Suppressor macrophage treated with lipopolysaccharide for 4 hours (primary cell): ENCODE measurements at regions not wholly inside any gene's neighbourhood (a gene's known extent, or its start where the extent isn't known, plus 50 kb on each side); places are given as distances from the start of the nearest gene placed in this dataset.
"Not testable (repeated sequence)": the region's sequence is repeated elsewhere in the genome, so short reads cannot be mapped to it uniquely, and the experiment has no call there.

Experiments
- DNase-seq: peaks from one replicate; pipeline ENCODE4 v3.0.0-alpha.2; 2020

DNA sequence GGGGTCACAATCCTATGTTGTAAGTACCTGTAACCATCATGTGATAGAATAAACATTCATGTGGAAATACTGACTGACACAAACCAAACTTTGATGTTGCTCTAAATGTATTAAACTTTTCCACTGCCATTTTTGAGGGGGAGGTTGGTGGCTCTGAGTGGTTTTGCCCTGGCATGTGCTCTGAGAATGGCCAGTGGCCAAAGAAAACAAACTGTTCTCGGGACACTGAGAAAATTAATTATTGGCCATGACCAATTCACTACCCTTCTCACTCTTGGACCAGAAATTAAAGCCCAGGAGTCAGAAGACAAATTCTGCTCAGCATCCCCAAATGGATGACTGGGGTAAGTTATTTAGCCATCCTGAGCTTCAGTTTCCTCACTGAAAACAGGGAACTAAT, 195.9 kb downstream of the XPNPEP1 start:
- DNase-seq: no peak

DNA sequence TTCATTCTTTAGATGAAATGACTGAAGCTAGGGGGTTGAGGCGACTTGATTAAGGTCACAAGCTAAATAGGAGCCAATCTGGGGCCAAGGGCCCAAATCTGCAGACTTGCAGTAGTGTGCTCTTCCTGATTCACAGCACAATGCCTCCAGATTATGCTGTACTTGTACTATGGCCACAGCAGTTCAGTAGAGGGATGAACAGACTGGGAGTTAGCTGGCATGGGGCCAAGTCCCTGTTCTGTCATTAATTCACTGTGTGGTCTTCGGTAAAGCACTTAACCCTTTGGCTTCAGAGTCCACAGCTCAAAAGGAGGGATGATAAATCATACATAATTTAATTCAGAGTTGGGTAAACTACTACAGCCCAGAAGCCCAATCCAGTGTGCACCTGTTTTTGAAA, 196.8 kb downstream of the XPNPEP1 start:
- no peak for DNase-seq

DNA sequence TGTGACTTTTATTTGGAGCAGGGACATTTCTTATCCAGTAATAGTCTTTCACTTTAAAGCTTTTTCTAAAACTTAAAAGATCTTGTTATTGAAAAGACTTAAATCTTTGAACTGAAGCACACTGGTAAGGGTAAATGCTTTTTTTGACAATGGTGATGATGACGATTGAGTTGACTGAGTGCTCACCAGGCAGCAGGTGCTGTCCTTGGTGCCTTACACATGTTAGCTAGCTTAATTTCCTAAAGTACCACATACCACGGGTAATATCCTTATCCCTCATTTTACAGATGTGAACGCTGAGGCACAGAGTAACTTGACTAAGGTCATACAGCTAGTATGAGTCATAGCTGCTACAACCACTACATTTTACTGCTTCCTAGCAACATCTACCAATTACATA, 200.0 kb downstream of the XPNPEP1 start:
- DNase-seq: no peak

DNA sequence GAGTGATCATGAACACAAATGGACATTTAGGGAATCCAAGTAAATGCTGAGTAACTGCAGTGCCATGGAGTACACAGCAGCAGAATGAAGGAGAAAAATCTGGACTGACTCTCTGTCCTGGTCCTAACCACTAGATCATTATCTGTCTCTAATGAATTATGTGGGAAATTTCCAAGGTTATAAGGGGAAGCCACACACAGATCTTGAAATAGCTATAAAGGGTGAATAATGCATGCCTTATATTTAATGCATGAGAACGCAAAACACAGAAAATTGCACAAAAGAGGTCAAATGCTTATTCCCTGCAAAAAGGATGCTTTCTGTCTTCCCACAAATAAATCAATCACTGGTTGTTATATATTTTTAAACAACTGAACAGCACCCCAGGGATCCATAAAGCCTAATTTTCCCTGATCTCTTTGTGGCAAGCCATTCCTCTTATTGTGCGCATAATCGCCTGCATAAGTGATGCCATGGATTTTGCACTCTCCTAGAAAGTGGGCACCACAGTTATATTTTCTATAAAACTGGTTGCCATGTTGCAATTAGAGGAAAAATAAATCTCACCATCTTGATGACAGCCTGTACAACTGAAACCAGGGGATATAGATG, 201.8 kb downstream of the XPNPEP1 start:
- DNase-seq: no peak

DNA sequence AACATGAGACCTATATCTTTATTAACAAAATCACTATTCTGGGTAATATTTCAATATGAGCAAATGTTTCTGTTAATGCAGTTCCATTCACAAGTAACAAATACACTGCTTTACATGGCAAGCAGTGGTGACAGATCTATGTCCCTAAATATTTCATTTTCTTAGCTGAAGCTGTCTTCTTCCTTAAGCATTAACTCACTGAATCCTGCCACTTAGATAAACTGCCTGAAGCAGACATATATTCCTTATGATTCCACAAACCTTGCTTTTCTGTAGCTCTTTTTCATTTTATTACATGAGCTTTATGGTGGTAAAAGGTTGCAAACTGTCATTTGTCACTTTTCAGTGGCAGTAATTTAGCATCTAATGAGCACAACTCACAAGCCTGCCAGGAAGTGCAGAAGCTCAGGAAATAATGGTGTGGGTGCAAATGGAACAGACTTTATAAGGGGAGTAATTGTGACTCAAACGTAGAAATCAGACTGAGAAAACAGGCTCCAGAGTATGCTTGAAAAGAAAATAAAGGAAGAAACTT, 217.2 kb downstream of the XPNPEP1 start:
- no peak for DNase-seq

DNA sequence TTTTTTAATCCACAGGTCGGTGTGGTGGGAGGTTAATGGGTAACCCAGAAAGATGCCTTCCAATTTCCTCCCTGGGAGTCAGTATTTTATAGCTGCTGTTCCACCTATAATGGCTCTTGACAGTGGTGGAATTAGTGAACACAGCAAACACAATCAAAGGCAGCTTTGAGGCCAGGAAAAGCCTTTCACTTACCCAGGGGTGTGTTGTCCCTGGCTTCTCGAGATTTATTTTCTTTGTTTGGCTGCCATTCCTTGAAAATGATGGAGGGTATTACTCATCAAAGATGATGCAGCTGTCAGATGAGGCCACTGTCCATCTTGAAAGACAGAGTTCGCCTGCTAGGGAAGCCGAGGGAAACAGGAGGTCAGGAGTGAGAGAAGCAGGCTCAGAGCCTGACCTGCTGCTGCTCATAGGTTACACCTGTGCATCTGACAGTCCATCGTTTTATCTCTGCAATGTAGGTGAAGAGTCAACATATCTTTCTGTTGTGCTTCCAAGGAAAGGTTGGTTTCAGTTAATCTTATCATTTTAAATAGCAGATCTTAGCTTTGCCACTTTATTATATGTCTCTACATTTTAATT, 221.6 kb downstream of the XPNPEP1 start:
- no peak for DNase-seq

DNA sequence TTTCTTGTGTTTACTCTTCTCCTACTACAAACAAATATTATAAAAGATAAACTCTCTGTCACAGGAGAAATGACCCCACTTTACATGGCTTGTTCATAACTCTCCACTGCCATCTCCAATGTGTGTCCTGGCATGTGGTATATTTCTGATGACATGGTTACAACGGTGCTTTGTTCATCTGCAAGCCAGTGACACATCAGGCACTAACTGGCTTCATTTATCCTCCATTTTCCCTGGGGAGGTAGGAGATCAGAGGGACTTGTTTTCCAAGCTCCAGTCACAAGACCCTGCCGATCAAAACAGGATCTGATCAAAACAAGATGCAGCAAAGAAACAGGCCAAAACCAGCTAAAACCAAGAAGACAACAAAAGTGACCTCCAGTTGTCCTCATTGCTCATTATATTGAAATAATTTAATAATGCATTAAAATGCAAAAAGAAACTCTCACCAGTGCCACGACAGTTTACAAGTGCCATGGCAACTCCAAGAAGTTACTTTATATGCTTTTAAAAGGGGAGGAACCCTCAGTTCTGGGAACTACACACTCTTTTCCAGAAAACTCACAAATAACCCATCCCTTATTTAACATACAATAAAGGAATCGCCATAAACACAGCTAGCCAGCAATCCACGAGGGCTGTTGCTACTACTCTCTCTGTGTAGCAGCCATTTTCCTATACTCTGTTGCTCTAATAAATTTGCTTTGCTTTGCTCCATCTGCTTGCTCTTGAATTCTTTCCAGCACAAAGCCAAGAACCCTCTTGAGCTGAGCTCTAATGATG, 224.2 kb downstream of the XPNPEP1 start:
- DNase-seq: no peak

DNA sequence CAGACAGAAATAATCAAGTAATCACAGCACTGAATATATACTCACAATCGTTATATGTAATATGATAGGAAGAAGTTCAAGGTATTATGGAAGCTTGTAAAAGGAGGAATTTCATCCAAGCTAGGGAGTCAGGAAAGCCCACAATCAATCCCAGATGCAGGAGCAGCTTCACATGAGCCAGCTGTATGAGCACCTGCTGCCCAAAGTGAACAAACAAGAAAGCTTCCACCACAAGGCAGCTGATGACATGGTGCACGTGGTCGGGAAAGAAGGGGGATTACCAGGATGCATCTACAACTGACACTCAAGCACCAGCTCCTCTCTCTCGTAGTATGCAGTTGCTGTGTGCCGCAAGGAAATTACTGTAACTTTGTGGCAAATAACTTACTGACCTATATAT, 225.2 kb downstream of the XPNPEP1 start:
- no peak for DNase-seq

DNA sequence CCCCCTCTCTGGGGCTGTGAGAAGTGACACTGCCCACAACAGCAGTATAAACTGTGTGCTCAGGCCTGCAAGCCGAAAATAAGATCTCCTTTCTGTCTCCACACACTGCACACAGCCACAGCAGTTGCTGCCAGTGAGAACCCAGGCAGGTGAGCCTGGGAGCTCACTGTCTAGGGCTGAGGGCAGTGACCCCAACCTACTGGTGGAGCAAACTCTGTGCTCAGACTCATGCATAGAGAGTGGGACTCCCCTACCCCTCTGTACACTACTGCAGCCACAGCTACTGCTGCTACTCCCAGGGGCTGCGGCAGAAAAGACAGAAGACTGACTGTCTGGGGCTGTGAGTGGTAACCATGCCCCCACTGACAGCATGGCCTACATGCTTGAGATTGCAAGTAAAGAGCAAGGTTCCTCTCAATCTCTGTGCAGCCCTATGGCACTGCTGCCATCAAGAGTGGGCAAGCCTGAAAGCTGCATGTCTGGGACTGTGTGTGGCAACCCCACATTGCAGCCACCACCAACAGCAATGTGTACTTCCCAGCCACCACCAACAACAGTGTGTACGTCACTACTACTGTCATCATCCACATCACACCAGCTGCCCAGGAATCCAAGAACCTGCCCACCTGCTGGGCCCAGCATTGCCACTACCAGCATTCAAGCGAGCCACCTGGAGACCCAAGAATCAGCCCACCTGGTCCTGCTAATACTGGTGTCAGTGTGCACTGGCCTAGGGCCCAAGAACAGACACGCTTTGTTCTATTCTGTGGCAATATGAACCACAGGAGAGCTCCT, 226.1 kb downstream of the XPNPEP1 start:
- no peak for DNase-seq

DNA sequence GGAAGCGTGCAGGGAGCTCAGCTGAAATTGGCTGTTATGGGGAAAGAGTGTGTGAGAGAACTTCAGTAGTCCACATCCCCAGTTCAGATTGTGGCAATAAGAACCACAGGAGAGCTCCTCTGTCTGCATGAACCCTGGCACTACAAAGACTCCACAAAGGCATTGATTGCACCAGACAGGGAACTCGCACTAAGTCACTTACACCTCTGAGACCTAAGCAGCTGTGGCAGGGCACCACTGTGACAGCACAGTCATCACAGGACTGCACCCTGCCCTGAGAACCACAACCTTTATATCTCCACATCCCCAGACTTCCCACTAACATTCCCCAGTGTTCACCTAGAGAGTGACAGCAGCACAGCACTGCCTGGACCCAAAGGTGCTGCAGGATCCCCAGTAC, 226.8 kb downstream of the XPNPEP1 start:
- DNase-seq: no peak

DNA sequence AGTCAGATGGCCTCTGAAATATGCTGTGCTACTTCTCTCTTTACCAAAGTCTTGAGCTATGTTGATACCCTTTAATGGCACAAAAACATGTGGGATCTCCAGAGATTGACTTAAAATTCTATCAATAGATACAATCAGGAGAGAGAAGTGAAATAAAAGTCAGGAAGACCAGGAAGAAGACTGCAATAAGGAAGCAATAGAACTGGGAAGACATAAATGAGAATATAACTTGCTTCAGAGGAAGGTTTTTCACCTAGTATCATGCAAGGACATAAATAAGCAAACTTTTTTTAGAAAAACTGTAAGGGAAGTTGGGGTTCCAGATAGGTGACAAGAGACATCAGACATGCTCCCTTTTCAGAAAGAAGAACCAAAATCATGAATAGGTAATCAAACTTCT, 227.3 kb downstream of the XPNPEP1 start:
- DNase-seq: no peak

DNA sequence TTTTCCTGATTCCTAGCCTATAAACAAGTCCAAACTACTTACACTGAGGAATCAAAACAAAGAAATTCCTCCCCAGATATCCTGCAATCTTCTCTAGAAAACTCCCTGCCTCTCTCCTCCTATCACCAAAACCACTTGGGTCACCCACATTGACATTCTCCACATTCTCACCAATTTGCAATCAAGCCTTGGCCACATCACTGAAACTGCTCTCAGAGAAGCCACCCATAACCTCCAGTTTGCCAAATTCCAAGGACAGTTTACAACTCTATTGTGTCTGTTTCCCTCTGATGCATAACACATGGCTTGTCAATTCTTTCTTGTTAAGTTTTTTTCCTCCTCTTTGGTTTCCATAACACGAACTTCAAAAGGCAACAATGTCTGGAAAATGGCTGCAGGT, 233.5 kb downstream of the XPNPEP1 start:
- no peak for DNase-seq

DNA sequence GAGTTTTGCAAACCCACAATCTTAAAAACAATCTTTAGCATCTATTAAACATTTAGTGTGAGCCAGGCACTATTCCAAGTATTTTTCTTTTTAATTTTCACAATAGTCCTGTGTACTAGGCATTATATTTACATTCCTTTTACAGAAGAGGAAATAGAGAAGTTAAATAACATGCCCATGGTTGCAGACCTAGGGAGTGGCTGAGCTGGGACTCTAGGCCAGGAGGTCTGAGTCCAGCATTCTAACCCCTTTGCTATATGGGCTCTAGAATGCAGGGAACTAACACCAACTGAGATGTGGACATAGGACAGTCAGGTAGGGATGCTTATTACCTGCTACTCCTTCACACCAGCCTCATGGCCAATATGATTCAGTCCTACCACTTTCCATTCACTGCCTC, 243.8 kb downstream of the XPNPEP1 start:
- no peak for DNase-seq

DNA sequence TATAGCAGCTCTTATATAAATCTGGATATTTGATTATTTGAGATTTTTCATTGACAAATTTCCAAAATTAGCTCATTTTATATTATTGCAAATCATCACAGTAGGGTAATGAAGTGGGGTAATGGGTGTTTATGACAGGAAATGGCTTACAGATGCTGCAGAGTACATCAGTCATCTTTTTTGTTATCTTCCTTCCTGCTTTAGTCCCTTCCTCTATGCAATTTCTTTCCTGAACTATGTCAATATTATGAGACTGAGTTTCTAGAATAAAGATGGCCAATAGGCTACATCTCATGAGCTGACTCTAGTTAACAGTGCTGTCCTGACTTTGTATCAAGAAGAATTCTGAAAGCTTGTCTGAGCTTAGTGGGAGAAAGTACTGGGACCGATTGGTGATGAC, 244.5 kb downstream of the XPNPEP1 start:
- DNase-seq: no peak

DNA sequence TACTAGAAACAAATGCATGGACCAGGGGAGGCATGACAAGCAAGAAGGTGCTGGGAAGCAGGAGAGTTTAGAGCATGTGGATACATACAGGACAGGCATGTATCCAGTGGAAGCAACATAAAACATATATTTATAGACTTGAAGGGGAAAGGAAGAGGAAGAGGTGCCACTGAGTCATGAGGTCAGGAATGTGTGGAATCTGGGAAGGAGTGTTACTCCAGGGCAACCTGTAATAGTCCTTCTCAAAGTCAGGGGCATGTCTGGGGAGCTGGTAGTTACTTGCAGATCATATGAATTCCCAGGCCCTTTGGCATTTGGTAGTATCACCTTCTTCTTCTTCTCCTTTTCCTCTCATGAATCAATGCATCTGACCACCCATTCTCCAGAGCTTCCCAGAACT, 246.6 kb downstream of the XPNPEP1 start:
- no peak for DNase-seq

DNA sequence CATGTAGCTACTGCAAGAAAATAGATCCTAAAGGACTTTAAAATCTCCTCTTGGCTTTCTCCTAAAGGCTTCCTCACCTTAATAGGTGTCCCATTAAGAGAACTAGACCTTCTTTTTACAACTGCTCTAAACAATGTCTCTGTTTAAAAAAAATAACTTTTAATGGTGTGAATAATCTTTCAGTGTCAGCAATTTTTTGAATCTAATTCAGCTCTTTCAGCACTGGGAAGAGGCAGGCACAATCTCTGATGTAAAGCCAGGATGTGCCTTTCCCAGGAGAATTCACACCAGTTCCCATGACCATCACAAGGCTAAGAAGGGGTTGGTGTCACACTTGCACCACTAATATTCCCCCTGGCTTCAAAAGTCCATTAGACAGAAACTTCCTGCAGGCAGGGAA, 254.6 kb downstream of the XPNPEP1 start:
- DNase-seq: no peak

DNA sequence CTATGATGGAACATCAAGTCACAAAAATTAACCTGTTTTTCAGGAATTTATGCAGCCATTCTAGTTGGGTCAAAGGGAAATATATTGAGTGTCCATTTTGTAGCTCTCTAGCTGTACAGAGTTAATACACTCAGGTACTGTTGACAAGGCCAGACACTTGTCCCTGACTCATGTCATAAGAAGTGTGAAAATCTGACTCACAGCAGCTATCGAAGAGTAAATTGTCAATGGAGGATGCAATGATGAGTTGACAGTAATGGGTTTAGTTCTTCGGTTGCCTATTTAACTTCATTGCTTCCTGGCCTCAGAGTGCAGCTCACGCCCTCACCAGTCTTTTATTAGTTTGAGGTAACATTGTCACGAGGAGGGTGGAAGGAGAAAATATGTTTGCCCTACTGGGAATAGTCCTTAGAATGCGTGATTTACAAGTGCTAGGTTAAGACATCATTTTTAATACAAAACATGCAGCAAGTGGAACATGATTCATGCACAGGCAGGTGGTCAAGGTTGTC, 255.1 kb downstream of the XPNPEP1 start:
- no peak for DNase-seq

DNA sequence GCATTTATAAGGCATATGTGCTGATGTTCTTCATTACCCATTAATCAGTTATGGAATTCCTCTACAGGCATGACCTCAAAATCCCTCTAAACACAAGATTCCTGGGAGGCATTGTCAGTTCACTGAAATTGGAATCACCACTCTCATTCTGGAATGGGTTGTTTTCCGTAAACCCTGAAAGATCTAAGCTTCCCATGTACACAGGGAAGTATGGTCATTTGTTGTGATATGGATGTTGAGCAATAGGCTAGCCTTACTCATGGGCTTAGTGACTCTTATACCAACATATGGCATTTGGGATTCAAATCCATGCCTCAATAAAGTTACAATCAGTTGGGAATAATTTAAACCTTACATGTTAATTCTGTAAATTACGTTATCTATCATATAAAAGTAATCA, 258.0 kb downstream of the XPNPEP1 start:
- DNase-seq: no peak

DNA sequence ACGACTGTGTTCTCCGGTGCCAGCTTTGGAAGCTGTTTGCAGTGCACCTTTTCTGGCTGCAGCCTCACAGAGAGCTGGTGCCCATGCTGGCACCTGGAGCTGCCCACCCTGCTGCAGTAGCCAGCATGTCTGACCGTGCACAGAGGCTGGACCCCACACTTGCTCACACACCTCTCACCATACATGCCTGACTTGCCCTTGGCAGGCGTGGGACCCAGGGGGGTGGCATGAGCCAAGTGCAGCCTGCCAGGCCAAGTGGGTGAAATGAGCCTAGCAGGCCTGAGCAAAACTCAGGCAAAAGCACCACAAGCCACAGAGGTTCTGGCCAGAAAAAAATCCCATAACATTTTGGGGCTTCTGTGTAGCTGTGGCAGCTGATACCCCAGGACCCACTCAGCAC, 258.8 kb downstream of the XPNPEP1 start:
- no peak for DNase-seq

DNA sequence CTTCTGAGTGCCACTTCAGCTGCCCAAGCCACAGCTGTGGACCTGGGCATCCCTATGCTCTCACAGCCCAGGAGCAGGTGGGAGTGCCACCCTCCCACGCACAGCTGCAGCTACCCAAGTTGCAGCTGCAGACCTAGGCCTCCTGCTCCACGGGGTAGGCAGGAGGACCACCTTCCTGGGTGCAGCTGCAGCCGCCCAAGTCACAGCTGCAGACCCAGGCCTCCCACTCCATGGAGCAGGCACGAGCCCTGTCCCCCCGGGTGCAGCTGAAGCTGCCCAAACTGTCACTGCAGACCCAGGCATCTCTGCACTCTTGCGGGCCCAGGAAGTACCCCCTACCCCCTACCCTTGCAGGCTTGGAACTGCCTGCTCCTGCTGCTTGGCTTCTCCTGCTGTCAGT, 260.2 kb downstream of the XPNPEP1 start:
- no peak for DNase-seq

DNA sequence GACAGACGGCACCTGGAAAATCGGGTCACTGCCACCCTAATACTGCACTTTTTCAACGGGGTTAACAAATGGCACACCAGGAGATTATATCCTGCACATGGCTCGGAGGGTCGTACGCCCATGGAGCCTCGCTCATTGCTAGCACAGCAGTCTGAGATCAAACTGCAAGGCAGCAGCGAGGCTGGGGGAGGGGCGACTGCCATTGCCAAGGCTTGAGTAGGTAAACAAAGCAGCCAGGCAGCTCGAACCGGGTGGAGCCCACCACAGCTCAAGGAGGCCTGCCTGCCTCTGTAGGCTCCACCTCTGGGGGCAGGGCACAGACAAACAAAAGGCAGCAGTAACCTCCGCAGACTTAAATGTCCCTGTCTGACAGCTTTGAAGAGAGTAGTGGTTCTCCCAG, 270.7 kb downstream of the XPNPEP1 start:
- DNase-seq: not testable (repeated sequence)

DNA sequence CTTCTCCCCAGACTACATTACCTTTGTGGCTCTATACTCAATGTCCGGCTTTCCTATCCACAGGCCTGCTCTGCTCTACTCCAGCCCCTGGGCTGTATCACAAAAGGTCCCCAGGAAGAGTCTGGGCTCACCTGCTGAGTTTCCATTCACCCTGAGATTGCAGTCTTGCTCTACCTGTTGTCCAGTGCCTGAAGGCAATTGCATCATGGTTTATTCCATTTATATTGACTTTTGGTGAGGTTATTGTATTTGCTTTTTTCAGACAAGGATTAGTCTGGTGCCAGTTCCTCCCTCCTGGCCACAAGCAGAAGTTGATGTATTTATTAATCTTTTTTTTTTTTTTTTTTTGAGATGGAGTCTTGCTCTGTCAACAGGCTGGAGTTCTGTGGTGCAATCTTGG, 273.1 kb downstream of the XPNPEP1 start:
- DNase-seq: no peak

DNA sequence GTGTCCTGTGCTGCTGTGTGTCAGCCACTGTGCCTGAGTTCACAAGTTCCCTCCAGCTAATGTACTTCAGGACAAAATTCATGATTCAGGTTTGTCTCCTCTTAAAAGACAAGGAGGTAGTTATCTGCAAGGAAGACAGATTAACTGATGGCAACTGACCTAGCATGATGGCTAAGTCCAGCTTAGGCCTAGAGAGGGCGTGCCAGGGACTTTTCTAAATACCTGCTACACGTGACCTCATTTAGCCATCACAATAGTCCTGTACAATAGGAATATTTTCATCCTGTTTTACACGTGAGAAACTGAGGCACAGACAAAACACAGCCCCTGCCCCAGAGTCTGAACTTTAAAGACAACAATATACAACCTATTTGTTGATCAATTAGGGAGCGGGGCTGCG, 275.7 kb downstream of the XPNPEP1 start:
- no peak for DNase-seq
